Esophagus muscularis mucosa (tissue), 4 donors: ENCODE measurements at regions not wholly inside any gene's neighbourhood (a gene's known extent, or its start where the extent isn't known, plus 50 kb on each side); places are given as distances from the start of the nearest gene placed in this dataset.

Experiments used
- EP300 ChIP-seq: sonication (generic); formaldehyde crosslinking; IDR thresholded peaks from one replicate; pipeline ENCODE4 v1.6.1; 2017; ENCODE audit warnings: antibody characterized with exemption
- POLR2AphosphoS5 ChIP-seq, 2 donors: sonication (generic); formaldehyde crosslinking; IDR thresholded peaks; one replicate each; pipeline ENCODE4 v1.6.1; 2017; ENCODE audit warnings: antibody characterized with exemption in 2 of 2
- TF ChIP-seq, protein P1 (sequence below), 3 experiments: fragments of 200-600 bp in 2 of 3; fragments of 450-650 bp in 1 of 3; sonication (generic) in 2 of 3; IDR thresholded peaks; one replicate each; pipeline ENCODE4 v1.5.1; 2017 to 2019; ENCODE audit warnings: antibody characterized with exemption in 3 of 3, mild to moderate bottlenecking in 2 of 3, moderate library complexity in 1 of 3

DNA sequence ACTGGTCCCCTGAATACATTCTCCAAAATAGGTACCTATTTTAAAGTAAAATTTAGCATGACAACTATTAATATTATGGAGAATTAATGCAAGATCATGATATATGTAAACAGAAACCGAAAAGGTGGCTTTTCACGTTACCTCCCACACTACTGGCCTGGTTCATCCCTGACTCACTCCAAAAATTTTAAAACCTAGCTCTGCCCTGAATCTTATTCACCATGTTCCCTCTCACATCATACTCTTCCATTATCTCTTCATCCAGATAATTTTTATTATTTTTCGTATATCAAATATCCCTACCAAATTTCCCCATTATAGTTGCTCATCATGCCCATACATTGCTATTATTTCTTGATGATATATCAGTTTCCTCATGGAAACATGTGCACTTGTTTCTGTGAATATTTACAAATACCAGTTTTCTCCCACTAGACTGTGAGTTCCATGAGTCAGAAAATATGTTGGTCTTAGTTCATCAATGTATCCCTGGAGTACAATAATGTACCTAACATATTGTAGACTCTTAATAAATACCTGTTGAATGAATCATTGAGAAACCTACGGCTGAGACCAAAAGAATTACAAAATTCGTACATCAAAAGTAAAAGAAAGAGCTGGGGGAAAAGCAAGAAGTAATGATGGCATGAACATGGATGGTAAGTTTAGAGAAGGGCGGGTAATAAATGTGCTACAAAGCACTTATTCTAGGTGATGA lies 360.1 kb upstream of the CHAC2 start:
- no peak for TF ChIP-seq POLR2AphosphoS5 (IDR thresholded peaks at IDR 0.05)
- TF ChIP-seq EP300 = no peak
- TF ChIP-seq, protein P1, sequence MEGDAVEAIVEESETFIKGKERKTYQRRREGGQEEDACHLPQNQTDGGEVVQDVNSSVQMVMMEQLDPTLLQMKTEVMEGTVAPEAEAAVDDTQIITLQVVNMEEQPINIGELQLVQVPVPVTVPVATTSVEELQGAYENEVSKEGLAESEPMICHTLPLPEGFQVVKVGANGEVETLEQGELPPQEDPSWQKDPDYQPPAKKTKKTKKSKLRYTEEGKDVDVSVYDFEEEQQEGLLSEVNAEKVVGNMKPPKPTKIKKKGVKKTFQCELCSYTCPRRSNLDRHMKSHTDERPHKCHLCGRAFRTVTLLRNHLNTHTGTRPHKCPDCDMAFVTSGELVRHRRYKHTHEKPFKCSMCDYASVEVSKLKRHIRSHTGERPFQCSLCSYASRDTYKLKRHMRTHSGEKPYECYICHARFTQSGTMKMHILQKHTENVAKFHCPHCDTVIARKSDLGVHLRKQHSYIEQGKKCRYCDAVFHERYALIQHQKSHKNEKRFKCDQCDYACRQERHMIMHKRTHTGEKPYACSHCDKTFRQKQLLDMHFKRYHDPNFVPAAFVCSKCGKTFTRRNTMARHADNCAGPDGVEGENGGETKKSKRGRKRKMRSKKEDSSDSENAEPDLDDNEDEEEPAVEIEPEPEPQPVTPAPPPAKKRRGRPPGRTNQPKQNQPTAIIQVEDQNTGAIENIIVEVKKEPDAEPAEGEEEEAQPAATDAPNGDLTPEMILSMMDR (IDR thresholded peaks at IDR 0.05) = no peak
